OCI-LY3 (cell line): ENCODE measurements at regions not wholly inside any gene's neighbourhood (a gene's known extent, or its start where the extent isn't known, plus 50 kb on each side); places are given as distances from the start of the nearest gene placed in this dataset.
"Not testable (repeated sequence)": the region's sequence is repeated elsewhere in the genome, so short reads cannot be mapped to it uniquely, and the experiment has no call there.

Experiments
- H2AFZ ChIP-seq: fragments of 200-600, 300-600 bp; shearing (Covaris generic); 2 replicates; pipeline ENCODE4 v1.6.0; 2014; ENCODE audit warnings: antibody characterized with exemption, low read depth, low read length
- H3K27ac ChIP-seq: fragments of 200-600, 300-600 bp; sonication (generic); 2 replicates; pipeline ENCODE4 v1.5.1; 2014; ENCODE audit warnings: mild to moderate bottlenecking, low read length, moderate library complexity, mixed read lengths
- H3K27me3 ChIP-seq: fragments of 200-600, 300-600 bp; sonication (generic); 2 replicates; pipeline ENCODE4 v1.6.1; 2014; ENCODE audit warnings: low read depth, low read length, mixed read lengths
- H3K36me3 ChIP-seq: fragments of 200-600, 300-600 bp; sonication (generic); replicated peaks from 2 replicates; pipeline ENCODE3; 2014; ENCODE audit warnings: low read depth, low read length, mixed read lengths
- H3K4me1 ChIP-seq: fragments of 300-600, 200-600 bp; sonication (generic); 2 replicates; pipeline ENCODE4 v1.6.1; 2014; ENCODE audit warnings: low read length, mixed read lengths
- H3K4me2 ChIP-seq: fragments of 200-600, 300-600 bp; sonication (generic); 2 replicates; pipeline ENCODE4 v1.6.1; 2014; ENCODE audit warnings: low read length, mixed read lengths
- H3K4me3 ChIP-seq: fragments of 300-600, 200-600 bp; sonication (generic); 2 replicates; pipeline ENCODE4 v1.5.1; 2014; ENCODE audit warnings: antibody characterized with exemption, mild to moderate bottlenecking, low read length, moderate library complexity
- H3K79me2 ChIP-seq: fragments of 300-600, 200-600 bp; shearing (Covaris generic); 2 replicates; pipeline ENCODE4 v1.6.1; 2014; ENCODE audit warnings: mild to moderate bottlenecking, low read length, mixed read lengths
- H3K9ac ChIP-seq: fragments of 300-600, 200-600 bp; shearing (Covaris generic); 2 replicates; pipeline ENCODE4 v1.6.0; 2014; ENCODE audit warnings: mild to moderate bottlenecking, low read length, moderate library complexity
- H3K9me3 ChIP-seq: fragments of 200-600, 300-600 bp; shearing (Covaris generic); 2 replicates; pipeline ENCODE4 v1.6.1; 2014; ENCODE audit warnings: low read length, mixed read lengths; ENCODE audit not compliant: insufficient read depth
- H4K20me1 ChIP-seq: fragments of 200-600, 300-600 bp; sonication (generic); 2 replicates; pipeline ENCODE4 v1.6.1; 2016; ENCODE audit warnings: low read length, mixed read lengths; ENCODE audit not compliant: insufficient read depth
- CTCF ChIP-seq: fragments of 200-600, 300-600 bp; sonication (generic); IDR thresholded peaks from 2 replicates; pipeline ENCODE4 v1.5.1; 2014; ENCODE audit warnings: antibody characterized with exemption, low read length, low read depth
- EZH2phosphoT487 ChIP-seq: fragments of 200-600 bp; shearing (Covaris generic); IDR thresholded peaks from 2 replicates; pipeline ENCODE4 v1.6.1; 2018; ENCODE audit warnings: antibody characterized with exemption, mixed run types, low read depth

GRCh38 chr2:181803903-181804799 is 87.4 kb upstream of the ITPRID2 start:
- not testable (repeated sequence) for H3K9ac ChIP-seq, H4K20me1 ChIP-seq, H3K9me3 ChIP-seq, H2AFZ ChIP-seq, H3K36me3 ChIP-seq, H3K27ac ChIP-seq, H3K79me2 ChIP-seq, H3K4me3 ChIP-seq, H3K27me3 ChIP-seq, H3K4me2 ChIP-seq
- H3K4me1 ChIP-seq, result peaks cover 11% of the 10 kb centered on the region

GRCh38 chr2:181805228-181806038 is 86.1 kb upstream of the ITPRID2 start:
- Histone ChIP-seq H2AFZ (peak overlapping the region; percentile 28; the same call in 1 of the 2 replicates), H3K9ac (no peak overlapping the region), H3K36me3 (no peaks in the 10 kb centered on the region), H3K79me2 (no peaks in the 10 kb centered on the region), H3K4me1 (peaks cover 11% of the 10 kb centered on the region), H4K20me1 (no peaks in the 10 kb centered on the region), H3K9me3 (no peaks in the 10 kb centered on the region), H3K27me3 (no peaks in the 10 kb centered on the region; the same call in 1 of the 2 replicates), H3K4me3 (no peak overlapping the region), H3K4me2 (no peak overlapping the region; the same call in 1 of the 2 replicates), H3K27ac (no peak overlapping the region)
- TF ChIP-seq CTCF (no peak), EZH2phosphoT487 (no peak)

- Histone ChIP-seq H3K36me3 (no peaks in the 10 kb centered on the region), H3K27ac (no peak overlapping the region), H3K79me2 (no peaks in the 10 kb centered on the region), H3K9ac (no peak overlapping the region), H3K4me1 (peaks cover 11% of the 10 kb centered on the region), H4K20me1 (no peaks in the 10 kb centered on the region), H3K9me3 (no peaks in the 10 kb centered on the region), H3K27me3 (no peaks in the 10 kb centered on the region; the same call in 1 of the 2 replicates), H3K4me3 (no peak overlapping the region), H2AFZ (peak overlapping the region; percentile 28; the same call in 1 of the 2 replicates), H3K4me2 (no peak overlapping the region)
- TF ChIP-seq CTCF (no peak), EZH2phosphoT487 (no peak)
These were observed 85.5 kb upstream of the ITPRID2 start for GRCh38 chr2:181806039-181806392.

GRCh38 chr2:181807526-181807925 is 84.0 kb upstream of the ITPRID2 start:
- Histone ChIP-seq H3K4me3 (no peak overlapping the region), H3K4me1 (peaks cover 11% of the 10 kb centered on the region), H3K9ac (no peak overlapping the region), H3K36me3 (no peaks in the 10 kb centered on the region), H4K20me1 (no peaks in the 10 kb centered on the region), H3K9me3 (no peaks in the 10 kb centered on the region), H3K79me2 (no peaks in the 10 kb centered on the region), H3K27ac (no peak overlapping the region), H3K4me2 (no peak overlapping the region), H2AFZ (no peak overlapping the region), H3K27me3 (no peaks in the 10 kb centered on the region; the same call in 1 of the 2 replicates)
- TF ChIP-seq CTCF (no peak), EZH2phosphoT487 (no peak)
